Hematopoietic multipotent progenitor cell (in vitro differentiated cells): ENCODE measurements at regions not wholly inside any gene's neighbourhood (a gene's known extent, or its start where the extent isn't known, plus 50 kb on each side); places are given as distances from the start of the nearest gene placed in this dataset.
"Not testable (repeated sequence)": the region's sequence is repeated elsewhere in the genome, so short reads cannot be mapped to it uniquely, and the experiment has no call there.

ENCODE experiments used
- DNase-seq, 3 donors: peaks; one replicate each; pipeline ENCODE4 v3.0.0-alpha.2; 2011 to 2015; ENCODE audit warnings: low read depth in 2 of 3, low spot score in 2 of 3

DNA sequence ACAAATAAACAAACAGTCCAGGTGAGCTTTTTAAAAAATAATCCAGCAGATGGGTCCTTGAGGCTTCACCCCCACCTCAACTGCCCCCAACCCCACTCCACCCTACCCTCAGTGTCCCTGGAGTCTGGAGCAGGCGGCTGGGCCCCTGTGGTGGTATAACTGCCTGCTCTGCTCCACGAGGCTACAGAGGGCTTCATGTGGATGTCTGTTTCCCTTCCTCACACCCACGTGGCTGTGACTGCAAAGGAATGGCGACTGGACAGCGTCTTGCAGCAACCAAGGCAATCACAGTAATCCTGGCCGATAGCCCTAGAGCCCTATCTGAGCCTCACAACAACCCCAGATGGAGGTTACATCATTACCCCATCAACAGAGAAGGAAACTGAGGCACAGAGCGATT is 76.5 kb downstream of the SLC2A10 start:
- no peak for DNase-seq

DNA sequence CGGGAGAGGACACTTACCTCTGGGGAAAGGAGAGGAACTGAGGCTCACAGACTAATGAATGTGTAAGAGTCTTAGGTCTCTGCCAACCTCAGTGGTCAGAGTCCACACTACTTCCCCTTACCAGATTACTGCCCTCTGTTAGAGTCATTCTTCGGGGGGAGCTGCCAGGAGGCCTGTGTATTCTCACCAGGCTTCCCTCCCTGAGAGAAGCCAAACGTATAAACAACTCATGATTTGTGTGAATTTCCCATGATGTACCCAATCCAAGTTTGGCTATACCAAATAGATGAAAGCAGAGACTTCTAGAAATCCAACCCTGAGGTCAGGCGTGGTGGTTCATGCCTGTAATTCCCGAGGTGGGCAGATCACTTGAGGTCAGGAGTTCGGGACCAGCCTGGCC is 77.1 kb downstream of the SLC2A10 start:
- no peak for DNase-seq

GRCh38 chr20:46787991-46788762 is 78.7 kb downstream of the SLC2A10 start:
- DNase-seq = no peak

GRCh38 chr20:46788763-46789091 is 79.3 kb downstream of the SLC2A10 start:
- not testable (repeated sequence) for DNase-seq

- no peak for DNase-seq
Observed at GRCh38 chr20:46789339-46790028, 80.0 kb downstream of the SLC2A10 start.

- DNase-seq = no peak
Observed at GRCh38 chr20:46791722-46792416, 82.4 kb downstream of the SLC2A10 start.

GRCh38 chr20:46797206-46797605 is 87.8 kb downstream of the SLC2A10 start:
- DNase-seq = no peak

DNA sequence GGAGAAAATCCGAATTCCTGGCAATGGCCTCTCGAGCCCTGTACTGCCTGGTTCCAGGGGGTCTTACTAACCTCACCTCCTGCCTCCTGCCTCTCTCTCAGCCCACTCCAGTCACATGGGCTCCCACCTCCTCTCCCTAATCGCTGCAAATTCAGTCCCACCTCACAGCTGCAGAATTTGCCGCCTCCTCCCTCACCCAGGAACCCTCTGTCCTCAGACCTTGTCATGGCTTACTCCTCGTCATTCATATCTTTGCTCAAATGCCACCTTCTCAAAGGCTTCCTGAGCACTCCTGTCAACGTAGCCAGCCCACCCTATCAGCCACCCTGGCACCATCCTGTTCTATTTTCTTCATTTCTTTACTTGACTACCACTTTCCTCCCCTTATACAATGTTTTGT is 89.0 kb downstream of the SLC2A10 start:
- DNase-seq = no peak

DNA sequence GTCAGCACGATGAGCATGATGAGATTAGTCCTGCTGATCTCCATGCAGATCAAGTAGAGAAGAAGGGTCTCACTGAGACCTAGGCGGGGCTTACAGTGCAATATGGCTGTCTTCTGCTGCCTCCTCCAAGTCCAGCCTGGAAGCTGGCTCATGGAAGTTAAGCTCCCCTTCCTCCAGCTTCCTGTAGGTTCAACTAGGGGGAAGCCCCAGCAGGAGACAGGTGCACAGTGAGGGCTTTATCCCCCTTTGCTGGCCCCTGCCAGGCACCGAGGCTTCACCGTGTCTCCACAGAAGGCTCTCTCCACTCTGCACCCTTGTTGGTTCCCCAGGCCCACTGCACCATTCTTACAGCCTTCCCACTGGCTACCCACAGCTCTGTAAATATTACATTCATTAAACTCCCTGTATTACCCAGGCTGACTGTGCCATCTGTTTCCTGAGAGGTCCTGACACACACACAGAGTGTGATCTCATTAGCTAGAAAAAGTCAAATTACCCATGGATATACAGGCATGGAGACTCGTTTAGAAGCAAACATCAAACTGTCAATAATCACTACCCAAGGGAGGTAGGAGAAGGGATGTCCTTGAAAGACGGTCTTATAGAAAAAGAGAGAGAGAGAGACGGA is 90.4 kb downstream of the SLC2A10 start:
- DNase-seq = peak in 1 of 3 donors; percentile 1

DNA sequence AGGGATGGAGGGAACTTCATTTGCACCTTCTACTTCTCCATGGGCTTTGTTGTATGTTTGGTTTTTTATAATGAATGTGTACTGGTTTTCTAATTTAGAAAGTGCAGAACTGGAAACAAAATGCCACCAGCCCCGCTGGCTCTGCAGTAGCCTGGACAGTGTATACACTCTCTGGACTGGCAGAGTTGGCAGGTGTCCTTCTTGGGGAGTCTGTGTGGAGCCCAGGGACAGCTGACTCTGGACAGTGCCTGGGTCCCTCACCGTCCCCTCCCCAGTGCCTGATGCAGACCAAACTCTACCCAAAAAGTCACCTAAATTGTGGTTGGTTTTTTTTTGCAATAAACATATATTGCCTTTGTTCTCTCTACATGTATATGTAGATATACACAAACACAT is 91.0 kb downstream of the SLC2A10 start:
- no peak for DNase-seq

- no peak for DNase-seq
Observed at GRCh38 chr20:46801003-46801702, 91.7 kb downstream of the SLC2A10 start.

GRCh38 chr20:46802722-46803121 is 91.9 kb upstream of the EYA2 start:
- no peak for DNase-seq

GRCh38 chr20:46803123-46804020 is 91.3 kb upstream of the EYA2 start:
- no peak for DNase-seq

DNA sequence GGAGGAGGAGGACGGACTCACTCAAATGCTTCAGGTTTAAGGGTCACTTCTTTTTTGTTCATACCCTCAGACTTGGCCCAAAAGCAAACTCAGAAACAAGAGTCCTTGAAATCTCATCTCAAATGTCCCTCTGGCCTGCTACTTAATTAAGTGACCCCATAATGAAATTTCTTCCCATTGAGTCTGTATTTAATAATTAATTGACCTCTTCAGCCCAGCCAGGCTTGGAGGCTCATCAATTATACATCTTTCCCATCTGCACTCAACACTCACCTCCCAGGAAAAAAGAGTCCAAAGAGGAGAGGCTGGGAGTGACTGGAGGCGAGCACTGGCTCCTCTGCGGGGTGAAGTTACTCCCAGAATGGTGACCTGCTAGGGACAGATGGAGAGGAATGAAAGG is 90.5 kb upstream of the EYA2 start:
- DNase-seq = no peak

DNA sequence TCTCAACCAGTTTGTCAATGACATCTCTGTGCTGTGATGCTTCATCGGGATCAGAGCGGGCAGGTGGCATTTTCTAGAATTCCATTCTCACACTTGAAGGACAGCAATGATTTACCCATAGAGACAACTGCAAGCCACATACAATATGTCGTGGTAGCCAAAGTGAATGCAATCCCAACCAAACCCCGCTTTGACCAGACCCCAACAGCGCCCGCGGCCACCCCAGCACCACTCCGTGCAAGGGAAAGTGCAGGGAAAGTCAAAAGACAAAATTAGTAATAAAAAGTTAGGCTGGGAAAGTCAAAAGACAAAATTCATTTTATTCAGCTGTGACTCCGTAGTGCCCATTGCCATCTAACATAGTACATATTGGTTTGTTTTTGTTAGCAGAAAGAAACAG is 88.8 kb upstream of the EYA2 start:
- no peak for DNase-seq

- no peak for DNase-seq
Observed at GRCh38 chr20:46807998-46808397, 86.6 kb upstream of the EYA2 start.

DNA sequence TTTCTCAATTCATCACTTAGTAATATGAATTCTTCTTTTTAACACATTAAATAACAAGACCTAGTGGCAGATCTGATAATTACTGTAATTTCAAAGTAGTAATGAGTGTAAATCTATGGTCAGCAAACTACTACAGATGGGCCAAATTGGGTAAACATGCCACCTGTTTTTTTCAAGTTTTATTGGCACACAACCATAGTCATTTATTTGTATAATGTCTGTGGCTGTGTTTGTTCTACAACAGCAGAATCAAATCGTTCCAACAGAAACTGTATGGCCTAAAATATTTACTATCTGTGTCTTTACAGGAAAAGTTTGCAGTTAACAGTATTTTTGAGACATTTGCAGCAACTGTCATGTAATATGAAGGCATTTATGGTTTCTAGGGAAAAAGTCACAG is 86.1 kb upstream of the EYA2 start:
- no peak for DNase-seq

DNA sequence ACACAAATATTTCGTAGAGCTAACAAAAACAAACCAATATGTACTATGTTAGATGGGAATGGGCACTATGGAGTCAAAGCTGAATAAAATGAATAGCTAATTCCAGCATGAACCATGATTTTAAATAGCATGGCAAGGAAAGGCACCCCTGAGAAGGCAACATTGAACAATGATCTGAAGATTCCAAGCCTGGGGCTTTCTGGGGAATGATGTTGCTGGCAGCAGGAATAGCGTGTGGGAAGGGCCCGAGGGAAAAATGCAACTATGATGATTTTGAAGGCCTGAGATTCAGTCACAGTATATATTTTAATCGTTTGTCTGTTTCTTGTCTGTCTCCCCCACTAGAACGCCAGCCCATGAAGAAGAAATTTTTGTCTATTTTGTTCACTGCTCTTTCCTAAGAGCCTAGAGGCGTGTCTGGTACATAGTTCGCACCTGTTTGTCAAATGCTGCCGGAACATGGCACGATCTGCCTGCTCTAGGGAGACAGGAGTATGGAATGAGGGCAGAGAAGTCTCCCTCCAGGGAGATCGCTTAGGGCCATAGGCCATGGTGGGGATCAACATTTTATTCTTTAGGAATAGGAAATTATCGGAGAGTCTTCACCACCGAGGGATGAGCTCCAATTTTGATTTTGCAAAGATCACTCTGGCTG is 84.8 kb upstream of the EYA2 start:
- DNase-seq = no peak

DNA sequence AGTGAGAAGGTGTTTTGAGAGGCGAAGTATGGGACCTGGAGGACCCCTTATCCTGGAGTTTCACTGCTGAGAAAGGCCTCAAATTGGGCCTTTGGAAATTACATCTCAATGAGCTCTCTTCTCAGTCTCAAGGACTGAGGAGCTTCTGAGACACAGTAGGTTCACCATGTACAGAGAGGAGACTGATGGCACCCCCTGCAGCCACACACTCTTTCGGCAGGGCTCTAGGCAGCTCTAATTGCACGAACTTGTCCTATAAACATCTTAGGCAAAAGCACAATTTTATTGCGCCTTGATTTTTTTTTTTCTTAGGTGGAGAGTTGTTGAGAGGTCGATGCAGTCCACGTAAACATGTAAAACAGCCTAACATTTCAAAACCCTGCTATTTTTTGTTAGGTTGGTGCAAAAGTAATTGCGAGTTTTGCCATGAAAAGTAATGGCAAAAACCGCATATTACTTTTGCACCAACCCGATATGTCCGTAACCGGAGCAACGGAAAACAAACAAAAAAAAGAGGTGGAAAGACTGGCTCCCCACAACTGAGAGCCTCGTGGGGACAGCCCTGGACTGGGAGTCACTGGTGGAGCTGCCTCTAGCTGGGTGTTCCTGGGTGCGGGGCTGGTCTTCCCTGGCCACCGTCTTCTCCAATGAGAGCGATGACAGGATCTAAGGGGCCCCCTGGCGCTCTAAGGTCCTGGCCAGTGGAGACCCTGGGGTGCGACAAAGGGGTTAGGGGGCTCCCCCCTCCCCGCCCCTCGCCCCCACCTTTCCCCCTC is 84.0 kb upstream of the EYA2 start:
- no peak for DNase-seq
